ENCODE measurements at regions not wholly inside any gene's neighbourhood (a gene's known extent, or its start where the extent isn't known, plus 50 kb on each side); places are given as distances from the start of the nearest gene placed in this dataset.

GRCh38 chr18:54052259-54052658 is 172.2 kb downstream of the MBD2 start:
- Histone ChIP-seq H3K27me3 (ENCODE audit: control insufficient read depth in 2 of 2, insufficient read depth in 2 of 2, low read length in 2 of 2) (no peaks in the 10 kb centered on the region), H3K4me3 (no peak overlapping the region), H2AFZ (ENCODE audit: low read depth, low read length) (no peak overlapping the region), H3K27ac (ENCODE audit: extremely low read depth, low read depth, low read length) (no peak overlapping the region), H3K9me3 (replicated peaks; ENCODE audit: control insufficient read depth, insufficient read depth, low read depth, low read length) (no peaks in the 10 kb centered on the region), H3K79me2 (ENCODE audit: control insufficient read depth, insufficient read depth, low read length) (no peaks in the 10 kb centered on the region), H3K4me1 (replicated peaks in 1 of 2; ENCODE audit: control insufficient read depth in 2 of 2, insufficient read depth in 2 of 2, low read length in 2 of 2) (no peaks in the 10 kb centered on the region), H3K4me2 (ENCODE audit: insufficient read depth, low read length) (no peak overlapping the region), H3K36me3 (ENCODE audit: control insufficient read depth, insufficient read depth, low read length) (no peaks in the 10 kb centered on the region), H3K9ac (ENCODE audit: insufficient read depth in 1 of 2, low read depth in 2 of 2, low read length in 2 of 2) (no peak overlapping the region), H4K20me1 (replicated peaks; ENCODE audit: control insufficient read depth, insufficient read depth, low read length) (no peaks in the 10 kb centered on the region), H3K9me1 (ENCODE audit: control insufficient read depth, insufficient read depth, low read length) (no peaks in the 10 kb centered on the region)
- FAIRE-seq (no peak), DNase-seq (ENCODE audit: extremely low read depth in 1 of 4, low spot score in 3 of 4) (no peak), ATAC-seq (no peak)
- ChIA-PET POLR2A (no interaction called here), CTCF (ENCODE audit: low intra/inter-chr PET ratio) (no interaction called here)
- no TSS peak for BruUV-seq (replicated peaks)
- intact Hi-C loops (cut with micrococcal nuclease), result no loop called here
- in situ Hi-C loops (cut with MboI), result no loop called here
- TF ChIP-seq MXI1 (IDR thresholded peaks at IDR 0.05; ENCODE audit: low read depth, low read length) (no peak), PRMT5 (CRISPR knock-in tag; IDR thresholded peaks at IDR 0.05) (no peak), NR3C1 (CRISPR knock-in tag; IDR thresholded peaks at IDR 0.05) (no peak), POLR2H (tag; IDR thresholded peaks at IDR 0.05; ENCODE audit: low read depth) (no peak), HMGN3 (IDR thresholded peaks at IDR 0.05; ENCODE audit: borderline replicate concordance, extremely low read depth, insufficient read length, low read depth, low read length) (no peak), FIP1L1 (IDR thresholded peaks at IDR 0.05; ENCODE audit: low read depth, low read length, poor library complexity, severe bottlenecking) (no peak), HDGF (IDR thresholded peaks at IDR 0.05) (no peak), MAZ (CRISPR knock-in tag; conservative IDR thresholded peaks at IDR 0.05 in 1 of 2, IDR thresholded peaks at IDR 0.05 in 1 of 2) (no peak), SIX5 (IDR thresholded peaks at IDR 0.05; ENCODE audit: borderline replicate concordance in 1 of 2, insufficient read depth in 1 of 2, low read depth in 1 of 2, low read length in 2 of 2) (no peak), MAX (CRISPR knock-in tag; IDR thresholded peaks at IDR 0.05) (no peak), ZNF224 (CRISPR knock-in tag; IDR thresholded peaks at IDR 0.05) (no peak), PHB (CRISPR knock-in tag; IDR thresholded peaks at IDR 0.05) (no peak), FOXK1 (CRISPR knock-in tag; IDR thresholded peaks at IDR 0.05; ENCODE audit: borderline replicate concordance) (no peak), MYC (IDR thresholded peaks at IDR 0.05; ENCODE audit: low read depth, low read length) (no peak), MYC (CRISPR knock-in tag; IDR thresholded peaks at IDR 0.05; ENCODE audit: borderline replicate concordance, low read depth) (no peak), ADNP (tag; IDR thresholded peaks at IDR 0.05) (no peak), ZNF347 (CRISPR knock-in tag; IDR thresholded peaks at IDR 0.05; ENCODE audit: low read depth) (no peak), U2AF1 (optimal IDR thresholded peaks at IDR 0.05; ENCODE audit: low read depth, low read length) (no peak), ELF2 (CRISPR knock-in tag; IDR thresholded peaks at IDR 0.05) (no peak), ZNF395 (CRISPR knock-in tag; IDR thresholded peaks at IDR 0.05) (no peak), ZNF124 (CRISPR knock-in tag; IDR thresholded peaks at IDR 0.05) (no peak)

Data from K562 (cell line).